Heart right ventricle (tissue), 16 donors: ENCODE measurements at regions not wholly inside any gene's neighbourhood (a gene's known extent, or its start where the extent isn't known, plus 50 kb on each side); places are given as distances from the start of the nearest gene placed in this dataset.

Source experiments
- ATAC-seq, 8 donors: fragments of 200-7000 bp; cut with Tn5 transposase; one replicate each; pipeline ENCODE4 v1.9.1; 2020; ENCODE audit warnings: mild to moderate bottlenecking in 8 of 8, moderate library complexity in 8 of 8, moderate number of reproducible peaks in 1 of 8
- DNase-seq, 2 donors: peaks; one replicate each; pipeline ENCODE4 v3.0.0-alpha.2; 2020
- H3K27ac ChIP-seq, 10 donors: fragments of 200-600 bp; sonication (generic) in 2 of 10; one replicate each; pipeline versions ENCODE4 v1.5.0 to v1.8.0; 2020 to 2022; ENCODE audit warnings: mild to moderate bottlenecking in 3 of 10
- H3K27me3 ChIP-seq, 7 donors: fragments of 200-600 bp; one replicate each; pipeline ENCODE4 v1.8.0; 2021 to 2022; ENCODE audit warnings: mild to moderate bottlenecking in 2 of 7
- H3K36me3 ChIP-seq, 9 donors: fragments of 200-600 bp; sonication (generic) in 1 of 9; one replicate each; pipeline versions ENCODE4 v1.5.0 to v1.8.0; 2020 to 2022; ENCODE audit warnings: mild to moderate bottlenecking in 2 of 9
- H3K4me1 ChIP-seq, 9 donors: fragments of 200-600 bp; sonication (generic) in 1 of 9; one replicate each; pipeline versions ENCODE4 v1.5.0 to v1.8.0; 2020 to 2022; ENCODE audit warnings: mild to moderate bottlenecking in 4 of 9
- H3K4me3 ChIP-seq, 10 donors: fragments of 200-600 bp; sonication (generic) in 2 of 10; one replicate each; pipeline versions ENCODE4 v1.5.0 to v1.8.0; 2020 to 2022; ENCODE audit warnings: mild to moderate bottlenecking in 7 of 10, moderate library complexity in 2 of 10
- H3K9me3 ChIP-seq, 11 donors: fragments of 200-600 bp in 10 of 11; sonication (generic) in 2 of 11; one replicate each; pipeline versions ENCODE4 v1.5.0 to v1.8.0; 2013 to 2022; ENCODE audit warnings: mild to moderate bottlenecking in 2 of 11, control low read depth in 1 of 11, moderate library complexity in 1 of 11
- WGBS, 2 donors: extraction: QIAGEN DNeasy Blood & Tissue Kit; methylation state at CpG; one replicate each; pipeline ENCODE4 v1.1.7; 2013; ENCODE audit warnings: inconsistent platforms in 1 of 2; 5-methylcytosine and 5-hydroxymethylcytosine counted together
- intact Hi-C, 10 donors: fragments of 100-400 bp; cut with DNase I; formaldehyde crosslinking; loops; one replicate each; pipeline versions ENCODE4 v1.11.1 to v1.14.2; 2022
- TF ChIP-seq, protein P1 (sequence below), 9 donors: fragments of 200-600 bp; sonication (generic) in 2 of 9; IDR thresholded peaks; one replicate each; pipeline versions ENCODE4 v1.5.0 to v1.8.0; 2021 to 2022; ENCODE audit warnings: antibody characterized with exemption in 9 of 9, mild to moderate bottlenecking in 5 of 9, moderate library complexity in 1 of 9
- donor health status: Arrhythmogenic right ventricular cardiomyopathy.
- donor health status: ischemic (EF 13 %, LVEDD 7.1; RV severe dilation, severe dysfunction).
- donor health status: healthy with polysubstance abuse.
- donor health status: DM: no; HTN: yes; CAD: no.
- donor health status: DM: no; HTN: no; CAD: no.
- donor health status: ischemic (EF 25% LVEDD 6.9; RV normal size, moderate dysfunction).
- donor health status: ischemic (EF 25% LVEDD 5.7; RV mildly dilated, moderate dysfunction).
- donor health status: healthy.
- donor health status: DM: yes; HTN: yes; CAD: no.
- donor health status: Ischemic cardiomyopathy.
- donor health status: ischemic (EF 35%, LVEDD 5.7; RV mildly dilated, moderate dysfunction).
- donor health status: nonischemic (EF 11% LVEDD 7.7; RV severe dilation, severe dysfunction).
- donor health status: DM: yes; HTN: yes; CAD: no.
- donor health status: PGD.
- donor health status: ischemic (EF 29% LVEDD 5.4; RV normal size, mild dysfunction).
- donor health status: nonischemic (EF 23%, LVEDD 6.1; RV moderate dilation, normal function).

DNA sequence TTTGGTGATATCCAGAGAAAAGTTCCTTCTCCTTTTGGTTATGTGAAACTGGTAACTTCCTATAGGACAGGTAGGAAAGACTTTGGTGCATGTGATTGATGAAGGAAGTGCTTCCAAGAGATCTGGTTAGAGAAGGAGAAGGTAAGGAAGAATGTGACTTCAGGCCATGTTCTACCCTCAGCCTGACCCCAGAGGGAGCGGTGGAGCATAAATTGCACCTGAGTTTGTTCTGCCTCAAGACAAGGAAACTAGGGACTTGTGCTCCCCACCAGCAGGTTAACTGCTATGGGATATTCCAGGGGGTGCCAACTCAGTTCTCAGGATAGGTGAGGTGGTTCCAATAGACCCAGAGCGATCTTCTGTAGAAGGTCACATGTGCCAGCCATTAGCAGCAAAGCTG, 299.3 kb upstream of the XYLT1 start:
- no peaks in the 10 kb centered on the region for H3K4me1 ChIP-seq
- H3K4me3 ChIP-seq = no peak overlapping the region
- ATAC-seq (no peak), DNase-seq (no peak)
- H3K36me3 ChIP-seq = no peaks in the 10 kb centered on the region
- TF ChIP-seq, protein P1, sequence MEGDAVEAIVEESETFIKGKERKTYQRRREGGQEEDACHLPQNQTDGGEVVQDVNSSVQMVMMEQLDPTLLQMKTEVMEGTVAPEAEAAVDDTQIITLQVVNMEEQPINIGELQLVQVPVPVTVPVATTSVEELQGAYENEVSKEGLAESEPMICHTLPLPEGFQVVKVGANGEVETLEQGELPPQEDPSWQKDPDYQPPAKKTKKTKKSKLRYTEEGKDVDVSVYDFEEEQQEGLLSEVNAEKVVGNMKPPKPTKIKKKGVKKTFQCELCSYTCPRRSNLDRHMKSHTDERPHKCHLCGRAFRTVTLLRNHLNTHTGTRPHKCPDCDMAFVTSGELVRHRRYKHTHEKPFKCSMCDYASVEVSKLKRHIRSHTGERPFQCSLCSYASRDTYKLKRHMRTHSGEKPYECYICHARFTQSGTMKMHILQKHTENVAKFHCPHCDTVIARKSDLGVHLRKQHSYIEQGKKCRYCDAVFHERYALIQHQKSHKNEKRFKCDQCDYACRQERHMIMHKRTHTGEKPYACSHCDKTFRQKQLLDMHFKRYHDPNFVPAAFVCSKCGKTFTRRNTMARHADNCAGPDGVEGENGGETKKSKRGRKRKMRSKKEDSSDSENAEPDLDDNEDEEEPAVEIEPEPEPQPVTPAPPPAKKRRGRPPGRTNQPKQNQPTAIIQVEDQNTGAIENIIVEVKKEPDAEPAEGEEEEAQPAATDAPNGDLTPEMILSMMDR (IDR thresholded peaks at IDR 0.05) = no peak
- 88 to 96% methylated on average over 2 of the region's 2 CpGs for WGBS, 2 donors
- H3K27ac ChIP-seq = no peak overlapping the region
- H3K27me3 ChIP-seq = peaks cover 0 to 13% (median 0%) of the 10 kb centered on the region in 7 donors
- intact Hi-C loops = no loop called here
- H3K9me3 ChIP-seq = peaks cover 0 to 9% (median 0%) of the 10 kb centered on the region in 11 donors

DNA sequence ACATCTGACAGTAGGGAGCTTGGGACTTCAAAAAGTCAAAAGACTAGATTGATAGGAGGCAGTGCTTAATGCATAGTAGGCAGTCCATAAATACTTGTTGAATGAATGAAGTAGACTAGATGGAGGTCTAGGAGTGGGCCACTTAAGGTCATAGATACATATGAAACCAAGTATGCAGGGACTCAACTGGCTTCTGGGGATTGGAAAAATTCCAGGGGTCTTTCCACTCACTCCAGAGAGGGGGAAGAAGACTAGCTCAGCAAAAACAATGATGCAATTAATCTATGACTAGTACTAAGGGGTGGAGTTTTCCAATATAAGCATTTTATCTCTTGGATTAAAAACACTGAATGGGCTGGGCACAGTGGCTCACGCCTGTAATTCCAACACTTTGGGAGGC, 298.3 kb upstream of the XYLT1 start:
- TF ChIP-seq, protein P1 (IDR thresholded peaks at IDR 0.05) = no peak
- no peak for DNase-seq
- Histone ChIP-seq H3K27ac (no peak overlapping the region), H3K27me3 (peaks cover 0 to 13% (median 0%) of the 10 kb centered on the region in 7 donors), H3K4me3 (no peak overlapping the region), H3K4me1 (no peaks in the 10 kb centered on the region), H3K9me3 (peaks cover 0 to 9% (median 0%) of the 10 kb centered on the region in 11 donors), H3K36me3 (no peaks in the 10 kb centered on the region)
- 76 to 77% methylated on average over 1 of the region's 1 CpG for WGBS, 2 donors
- ATAC-seq = no peak
- intact Hi-C loops = no loop called here

DNA sequence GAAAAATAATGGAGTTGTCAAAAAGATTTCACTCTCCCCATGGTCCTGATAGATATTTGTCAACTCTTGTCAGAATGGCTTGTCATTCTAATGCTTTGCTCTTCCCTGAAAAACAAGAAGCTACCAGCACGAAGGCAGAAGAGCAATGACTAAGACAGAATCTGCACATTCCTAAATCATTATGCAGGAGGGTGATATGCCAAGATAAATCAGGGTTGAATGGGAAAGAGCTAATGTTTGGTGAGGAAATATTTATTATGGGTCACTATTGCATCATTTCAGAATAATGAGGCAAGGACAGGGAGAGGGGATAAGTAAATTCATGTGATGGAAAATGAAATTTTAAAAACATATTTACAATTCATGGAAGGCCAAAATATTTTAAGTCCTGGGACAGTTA, 297.5 kb upstream of the XYLT1 start:
- intact Hi-C loops = no loop called here
- ATAC-seq = no peak

DNA sequence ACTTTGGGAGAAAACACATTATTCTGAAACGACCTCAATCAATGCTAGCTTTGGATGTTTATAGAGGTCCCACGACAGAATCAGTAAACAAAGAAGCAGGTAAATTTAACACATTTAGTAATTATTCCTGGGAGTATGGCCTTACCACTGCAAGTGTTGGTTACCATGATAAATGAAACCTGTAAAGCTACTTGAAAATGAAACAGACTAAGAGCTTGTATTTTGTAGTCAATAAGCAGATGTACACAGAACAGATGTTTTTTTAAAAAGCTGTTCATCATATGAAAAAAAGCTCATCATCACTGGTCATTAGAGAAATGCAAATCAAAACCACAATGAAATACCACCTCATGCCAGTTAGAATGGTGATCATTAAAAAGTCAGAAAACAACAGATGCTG, 295.3 kb upstream of the XYLT1 start:
- H3K4me1 ChIP-seq = no peaks in the 10 kb centered on the region
- TF ChIP-seq, protein P1 (IDR thresholded peaks at IDR 0.05) = no peak
- peaks cover 0 to 14% (median 0%) of the 10 kb centered on the region in 7 donors for H3K27me3 ChIP-seq
- no peak overlapping the region for H3K4me3 ChIP-seq
- H3K9me3 ChIP-seq = peaks cover 0 to 5% (median 0%) of the 10 kb centered on the region in 11 donors
- no peak for DNase-seq
- intact Hi-C loops = no loop called here
- WGBS, 2 donors = 53 to 62% methylated on average over 2 of the region's 2 CpGs
- no peak overlapping the region for H3K27ac ChIP-seq
- ATAC-seq = no peak
- no peaks in the 10 kb centered on the region for H3K36me3 ChIP-seq

More for the DNA sequence above, 297.5 kb upstream of the XYLT1 start:
- DNase-seq = no peak
- H3K36me3 ChIP-seq = no peaks in the 10 kb centered on the region
- peaks cover 0 to 9% (median 0%) of the 10 kb centered on the region in 11 donors for H3K9me3 ChIP-seq
- no peak overlapping the region for H3K27ac ChIP-seq
- 8% methylated on average over 1 of the region's 1 CpG for WGBS, 2 donors
- H3K27me3 ChIP-seq = peaks cover 0 to 9% (median 0%) of the 10 kb centered on the region in 7 donors
- no peak overlapping the region for H3K4me3 ChIP-seq
- H3K4me1 ChIP-seq = no peaks in the 10 kb centered on the region
- TF ChIP-seq, protein P1 (IDR thresholded peaks at IDR 0.05) = no peak
